WTC11 (cell line): ENCODE measurements at regions not wholly inside any gene's neighbourhood (a gene's known extent, or its start where the extent isn't known, plus 50 kb on each side); places are given as distances from the start of the nearest gene placed in this dataset.

Source experiments
- CBFB ChIP-seq: sonication (generic); formaldehyde crosslinking; IDR thresholded peaks from 2 replicates; pipeline ENCODE4 v1.8.1; 2022; ENCODE audit warnings: mild to moderate bottlenecking, low read depth, missing genetic modification reagents
- CREB1 ChIP-seq: sonication (generic); formaldehyde crosslinking; IDR thresholded peaks from 2 replicates; pipeline ENCODE4 v1.8.0; 2023; ENCODE audit warnings: mild to moderate bottlenecking, missing genetic modification reagents
- KAT7 ChIP-seq: sonication (generic); formaldehyde crosslinking; IDR thresholded peaks from 2 replicates; pipeline ENCODE4 v1.8.1; 2023; ENCODE audit warnings: missing genetic modification reagents, mild to moderate bottlenecking, borderline replicate concordance
- NR3C1 ChIP-seq: sonication (generic); formaldehyde crosslinking; conservative IDR thresholded peaks from 2 replicates; pipeline ENCODE4 v1.8.1; 2023; ENCODE audit warnings: low read depth, mild to moderate bottlenecking, missing genetic modification reagents
- TF ChIP-seq, protein P1 (sequence below): sonication (generic); formaldehyde crosslinking; IDR thresholded peaks from 2 replicates; pipeline ENCODE4 v1.8.1; 2023; ENCODE audit warnings: mild to moderate bottlenecking, missing genetic modification reagents, moderate library complexity
- TF ChIP-seq, protein P2 (sequence below): sonication (generic); formaldehyde crosslinking; IDR thresholded peaks from 2 replicates; pipeline ENCODE4 v1.8.0; 2022; ENCODE audit warnings: mild to moderate bottlenecking, missing genetic modification reagents
- TF ChIP-seq, protein P3 (sequence below): fragments of 200-600 bp; IDR thresholded peaks from 2 replicates; pipeline ENCODE4 v1.8.0; 2022; ENCODE audit warnings: antibody characterized with exemption

DNA sequence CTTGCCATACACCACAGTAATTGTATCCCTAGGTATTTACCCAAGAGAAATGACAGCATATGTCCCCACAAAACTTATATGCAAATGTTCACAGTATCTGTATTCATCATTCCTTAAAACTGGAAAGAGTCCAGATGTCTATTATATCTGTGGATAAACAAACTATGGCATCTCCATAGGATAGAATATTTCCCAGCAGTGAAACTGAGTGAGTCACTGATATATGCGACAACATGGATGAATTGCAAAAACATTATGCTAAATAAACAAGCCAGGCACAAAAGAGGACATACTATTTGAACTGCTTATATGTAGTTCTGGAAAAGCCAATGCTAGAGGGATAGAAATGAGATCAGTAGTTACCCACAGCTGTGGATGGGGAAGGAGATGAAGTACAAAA is 359.4 kb upstream of the DSEL start:
- TF ChIP-seq CBFB, result no peak
- TF ChIP-seq NR3C1, result no peak
- TF ChIP-seq KAT7 (CRISPR knock-in tag), result no peak
- TF ChIP-seq, protein P1, sequence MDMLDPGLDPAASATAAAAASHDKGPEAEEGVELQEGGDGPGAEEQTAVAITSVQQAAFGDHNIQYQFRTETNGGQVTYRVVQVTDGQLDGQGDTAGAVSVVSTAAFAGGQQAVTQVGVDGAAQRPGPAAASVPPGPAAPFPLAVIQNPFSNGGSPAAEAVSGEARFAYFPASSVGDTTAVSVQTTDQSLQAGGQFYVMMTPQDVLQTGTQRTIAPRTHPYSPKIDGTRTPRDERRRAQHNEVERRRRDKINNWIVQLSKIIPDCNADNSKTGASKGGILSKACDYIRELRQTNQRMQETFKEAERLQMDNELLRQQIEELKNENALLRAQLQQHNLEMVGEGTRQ (CRISPR knock-in tag), result no peak
- TF ChIP-seq, protein P2, sequence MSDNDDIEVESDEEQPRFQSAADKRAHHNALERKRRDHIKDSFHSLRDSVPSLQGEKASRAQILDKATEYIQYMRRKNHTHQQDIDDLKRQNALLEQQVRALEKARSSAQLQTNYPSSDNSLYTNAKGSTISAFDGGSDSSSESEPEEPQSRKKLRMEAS (CRISPR knock-in tag), result no peak
- TF ChIP-seq, protein P3, sequence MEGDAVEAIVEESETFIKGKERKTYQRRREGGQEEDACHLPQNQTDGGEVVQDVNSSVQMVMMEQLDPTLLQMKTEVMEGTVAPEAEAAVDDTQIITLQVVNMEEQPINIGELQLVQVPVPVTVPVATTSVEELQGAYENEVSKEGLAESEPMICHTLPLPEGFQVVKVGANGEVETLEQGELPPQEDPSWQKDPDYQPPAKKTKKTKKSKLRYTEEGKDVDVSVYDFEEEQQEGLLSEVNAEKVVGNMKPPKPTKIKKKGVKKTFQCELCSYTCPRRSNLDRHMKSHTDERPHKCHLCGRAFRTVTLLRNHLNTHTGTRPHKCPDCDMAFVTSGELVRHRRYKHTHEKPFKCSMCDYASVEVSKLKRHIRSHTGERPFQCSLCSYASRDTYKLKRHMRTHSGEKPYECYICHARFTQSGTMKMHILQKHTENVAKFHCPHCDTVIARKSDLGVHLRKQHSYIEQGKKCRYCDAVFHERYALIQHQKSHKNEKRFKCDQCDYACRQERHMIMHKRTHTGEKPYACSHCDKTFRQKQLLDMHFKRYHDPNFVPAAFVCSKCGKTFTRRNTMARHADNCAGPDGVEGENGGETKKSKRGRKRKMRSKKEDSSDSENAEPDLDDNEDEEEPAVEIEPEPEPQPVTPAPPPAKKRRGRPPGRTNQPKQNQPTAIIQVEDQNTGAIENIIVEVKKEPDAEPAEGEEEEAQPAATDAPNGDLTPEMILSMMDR, result no peak
- TF ChIP-seq CREB1 (CRISPR knock-in tag), result no peak
